Panc1 (cell line): ENCODE measurements at regions not wholly inside any gene's neighbourhood (a gene's known extent, or its start where the extent isn't known, plus 50 kb on each side); places are given as distances from the start of the nearest gene placed in this dataset.

Experiments used
- ATAC-seq: fragments of 200-7000 bp; cut with Tn5 transposase; 2 replicates; pipeline ENCODE4 v1.9.1; 2020; ENCODE audit warnings: mild to moderate bottlenecking, moderate library complexity
- BruUV-seq: library from RNA; stranded (reverse); fragments of 400-500 nt; replicated peaks from 2 replicates; lab custom pipeline; 2021; lab: Mats Ljungman, UMichigan
- CTCF ChIA-PET: fragments of 300-600 bp; sonication (Branson Sonifier 250); formaldehyde crosslinking; loops from one replicate; lab custom pipeline; 2022; ENCODE audit warnings: antibody characterized with exemption; lab: Charles Lee
- POLR2A ChIA-PET: fragments of 300-600 bp; sonication (Branson Sonifier 250); formaldehyde crosslinking; loops from one replicate; lab custom pipeline; 2022; ENCODE audit warnings: antibody characterized with exemption; lab: Charles Lee
- DNase-seq: peaks from one replicate; pipeline ENCODE4 v3.0.0-alpha.2; 2010; ENCODE audit warnings: low read depth, low spot score
- H3K27ac ChIP-seq: 2 replicates; pipeline ENCODE4 v1.5.1; 2011; ENCODE audit warnings: mild to moderate bottlenecking, low read length, inconsistent platforms
- H3K27me3 ChIP-seq: fragments of 200-500 bp; sonication (Bioruptor generic); 2 replicates; pipeline ENCODE4 v1.6.0; 2014; ENCODE audit warnings: low read length, inconsistent platforms; ENCODE audit not compliant: control insufficient read depth, insufficient read depth
- H3K36me3 ChIP-seq: fragments of 200-500 bp; sonication (Bioruptor generic); 2 replicates; pipeline ENCODE4 v1.5.1; 2014; ENCODE audit warnings: inconsistent platforms, mild to moderate bottlenecking, low read length, moderate library complexity; ENCODE audit not compliant: control insufficient read depth, insufficient read depth
- H3K4me1 ChIP-seq: 2 replicates; pipeline ENCODE4 v1.5.1; 2011; ENCODE audit warnings: inconsistent platforms, mild to moderate bottlenecking, low read length, moderate library complexity; ENCODE audit not compliant: control insufficient read depth, insufficient read depth
- H3K4me3 ChIP-seq, 2 experiments: 2 replicates each; pipeline ENCODE4 v1.5.1; 2011 to 2012; ENCODE audit warnings: low read depth in 2 of 2, low read length in 2 of 2, mild to moderate bottlenecking in 2 of 2, inconsistent platforms in 1 of 2, moderate library complexity in 1 of 2
- H3K9me3 ChIP-seq: fragments of 200-500 bp; sonication (Bioruptor generic); 2 replicates; pipeline ENCODE4 v1.5.1; 2014; ENCODE audit warnings: low read depth, mild to moderate bottlenecking, inconsistent platforms, low read length, moderate library complexity; ENCODE audit not compliant: control insufficient read depth, insufficient read depth
- CTCF ChIP-seq: fragments of 450-650 bp; IDR thresholded peaks from 2 replicates; pipeline ENCODE4 v1.5.1; 2017; ENCODE audit warnings: mild to moderate bottlenecking
- POLR2AphosphoS5 ChIP-seq: IDR thresholded peaks from 2 replicates; pipeline ENCODE4 v1.6.1; 2012; ENCODE audit warnings: mild to moderate bottlenecking, low read depth, low read length, moderate library complexity
- REST ChIP-seq, 2 experiments: IDR thresholded peaks; 2 replicates each; pipeline ENCODE4 v1.6.1; 2011 to 2012; ENCODE audit warnings: low read depth in 2 of 2, control low read depth in 1 of 2, low read length in 1 of 2, mild to moderate bottlenecking in 1 of 2, moderate library complexity in 1 of 2; ENCODE audit not compliant: insufficient read depth in 1 of 2
- SIN3A ChIP-seq: IDR thresholded peaks from 2 replicates; pipeline ENCODE4 v1.6.1; 2012; ENCODE audit warnings: low read depth, mild to moderate bottlenecking, low read length, moderate library complexity, borderline replicate concordance; ENCODE audit not compliant: insufficient read depth
- TCF7L2 ChIP-seq: IDR thresholded peaks from 2 replicates; pipeline ENCODE4 v1.6.1; 2011; ENCODE audit warnings: mild to moderate bottlenecking, low read depth, low read length, inconsistent platforms
- in situ Hi-C: cut with HindIII; loops from 2 replicates; pipeline ENCODE4 v1.10.0; 2016; ENCODE audit warnings: low sequenced_read_pairs, low pct_unique_long_range_greater_than_20kb
- intact Hi-C: fragments of 100-400 bp; cut with micrococcal nuclease; formaldehyde crosslinking; loops from one replicate; pipeline ENCODE4 v1.10.0; 2022; ENCODE audit not compliant: unreplicated experiment

- DNase-seq (no peak), ATAC-seq (no peak)
- ChIA-PET POLR2A (no interaction called here), CTCF (no interaction called here)
- TF ChIP-seq REST (IDR thresholded peaks at IDR 0.05; ENCODE audit: insufficient read depth in 1 of 2, low read depth in 2 of 2, low read length in 1 of 2) (no peak), SIN3A (no peak), CTCF (no peak), POLR2AphosphoS5 (no peak), TCF7L2 (no peak)
- Histone ChIP-seq H3K36me3 (no peaks in the 10 kb centered on the region), H3K9me3 (peaks cover 12% of the 10 kb centered on the region; the same call in 1 of the 2 replicates), H3K27ac (peak overlapping the region; percentile 8; the same call in 1 of the 2 replicates), H3K27me3 (no peaks in the 10 kb centered on the region), H3K4me3 (no peak overlapping the region), H3K4me1 (no peaks in the 10 kb centered on the region; the same call in 1 of the 2 replicates)
- no TSS peak for BruUV-seq
- intact Hi-C loops, result no loop called here
- in situ Hi-C loops, result no loop called here
These were observed 476.1 kb upstream of the CITED2 start for GRCh38 chr6:139850512-139850911.

GRCh38 chr6:139847457-139847813 is 473.0 kb upstream of the CITED2 start:
- in situ Hi-C loops (no loop called here), intact Hi-C loops (no loop called here)
- BruUV-seq, result no TSS peak
- no peak for ATAC-seq
- no peaks in the 10 kb centered on the region for H3K27me3 ChIP-seq
- no peak for TF ChIP-seq POLR2AphosphoS5
- TF ChIP-seq CTCF, result no peak
- TF ChIP-seq SIN3A, result no peak
- TF ChIP-seq TCF7L2, result no peak
- no peak for TF ChIP-seq REST (IDR thresholded peaks at IDR 0.05; ENCODE audit: insufficient read depth in 1 of 2, low read depth in 2 of 2, low read length in 1 of 2)
- H3K4me1 ChIP-seq, result no peaks in the 10 kb centered on the region
- H3K36me3 ChIP-seq, result no peaks in the 10 kb centered on the region
- POLR2A ChIA-PET, result no interaction called here
- H3K27ac ChIP-seq, result peak overlapping the region; percentile 20; the same call in 1 of the 2 replicates
- CTCF ChIA-PET, result no interaction called here
- H3K4me3 ChIP-seq, result no peak overlapping the region
- H3K9me3 ChIP-seq, result peaks cover 12% of the 10 kb centered on the region; the same call in 1 of the 2 replicates
- DNase-seq, result no peak
